WTC11 (cell line): ENCODE measurements at regions not wholly inside any gene's neighbourhood (a gene's known extent, or its start where the extent isn't known, plus 50 kb on each side); places are given as distances from the start of the nearest gene placed in this dataset.

Experiments
- ATAC-seq: fragments of 200-7000 bp; cut with Tn5 transposase; 2 replicates; pipeline ENCODE4 v1.10.0; 2021; ENCODE audit warnings: mild to moderate bottlenecking, moderate library complexity
- CTCF ChIA-PET: fragments of 300-600 bp; sonication (Branson Sonifier 250); formaldehyde crosslinking; loops from one replicate; lab custom pipeline; 2021; ENCODE audit warnings: antibody characterized with exemption; lab: Charles Lee
- POLR2A ChIA-PET: fragments of 350-600 bp; sonication (Branson Sonifier 250); formaldehyde crosslinking; loops from one replicate; lab custom pipeline; 2021; ENCODE audit warnings: antibody characterized with exemption; lab: Charles Lee
- DNase-seq: peaks from one replicate; pipeline ENCODE4 v3.0.0; 2021; ENCODE audit warnings: low spot score
- H3K27ac Mint-ChIP-seq: 2 replicates; pipeline ENCODE4 v1.8.0; 2021; ENCODE audit warnings: mixed read lengths
- H3K27me3 Mint-ChIP-seq: 2 replicates; pipeline ENCODE4 v1.8.0; 2021; ENCODE audit warnings: low read depth, mild to moderate bottlenecking, moderate library complexity, mixed read lengths
- H3K36me3 Mint-ChIP-seq: 2 replicates; pipeline ENCODE4 v1.8.0; 2021; ENCODE audit warnings: mixed read lengths
- H3K4me1 Mint-ChIP-seq: 2 replicates; pipeline ENCODE4 v1.8.0; 2022; ENCODE audit warnings: mixed read lengths
- H3K4me3 Mint-ChIP-seq: 2 replicates; pipeline ENCODE4 v1.8.0; 2021; ENCODE audit warnings: mild to moderate bottlenecking, moderate library complexity, mixed read lengths
- H3K9me3 Mint-ChIP-seq: 2 replicates; pipeline ENCODE4 v1.8.0; 2021; ENCODE audit warnings: mixed read lengths
- CREB1 ChIP-seq: sonication (generic); formaldehyde crosslinking; IDR thresholded peaks from 2 replicates; pipeline ENCODE4 v1.8.0; 2023; ENCODE audit warnings: mild to moderate bottlenecking, missing genetic modification reagents
- CREM ChIP-seq: sonication (generic); formaldehyde crosslinking; IDR thresholded peaks from 2 replicates; pipeline ENCODE4 v1.8.1; 2022; ENCODE audit warnings: mild to moderate bottlenecking, missing genetic modification reagents, moderate library complexity
- E2F5 ChIP-seq: sonication (generic); formaldehyde crosslinking; IDR thresholded peaks from 2 replicates; pipeline ENCODE4 v1.8.1; 2022; ENCODE audit warnings: mild to moderate bottlenecking, moderate library complexity, missing genetic modification reagents
- ESRRA ChIP-seq: sonication (generic); formaldehyde crosslinking; IDR thresholded peaks from 2 replicates; pipeline ENCODE4 v1.8.1; 2022; ENCODE audit warnings: mild to moderate bottlenecking, missing genetic modification reagents, borderline replicate concordance
- ETV6 ChIP-seq: sonication (generic); formaldehyde crosslinking; IDR thresholded peaks from 2 replicates; pipeline ENCODE4 v1.8.1; 2022; ENCODE audit warnings: mild to moderate bottlenecking, missing genetic modification reagents
- FOXK1 ChIP-seq: sonication (generic); formaldehyde crosslinking; IDR thresholded peaks from 2 replicates; pipeline ENCODE4 v1.8.0; 2022; ENCODE audit warnings: mild to moderate bottlenecking, moderate library complexity, missing genetic modification reagents
- HMGXB4 ChIP-seq: sonication (generic); formaldehyde crosslinking; IDR thresholded peaks from 2 replicates; pipeline ENCODE4 v1.8.1; 2023; ENCODE audit warnings: mild to moderate bottlenecking, moderate library complexity, missing genetic modification reagents
- JUN ChIP-seq: sonication (generic); formaldehyde crosslinking; IDR thresholded peaks from 2 replicates; pipeline ENCODE4 v1.8.0; 2023; ENCODE audit warnings: mild to moderate bottlenecking, missing genetic modification reagents
- MAX ChIP-seq: sonication (generic); formaldehyde crosslinking; IDR thresholded peaks from 2 replicates; pipeline ENCODE4 v1.8.0; 2022; ENCODE audit warnings: mild to moderate bottlenecking, missing genetic modification reagents
- NFE2L1 ChIP-seq: sonication (generic); formaldehyde crosslinking; IDR thresholded peaks from 2 replicates; pipeline ENCODE4 v1.8.1; 2023; ENCODE audit warnings: missing genetic modification reagents
- NR3C1 ChIP-seq: sonication (generic); formaldehyde crosslinking; conservative IDR thresholded peaks from 2 replicates; pipeline ENCODE4 v1.8.1; 2023; ENCODE audit warnings: low read depth, mild to moderate bottlenecking, missing genetic modification reagents
- USF1 ChIP-seq: sonication (generic); formaldehyde crosslinking; IDR thresholded peaks from 2 replicates; pipeline ENCODE4 v1.8.0; 2022; ENCODE audit warnings: mild to moderate bottlenecking, missing genetic modification reagents
- ZNF138 ChIP-seq: sonication (generic); formaldehyde crosslinking; conservative IDR thresholded peaks from 2 replicates; pipeline ENCODE4 v1.8.1; 2022; ENCODE audit warnings: mild to moderate bottlenecking, moderate library complexity, missing genetic modification reagents
- ZNF232 ChIP-seq: sonication (generic); formaldehyde crosslinking; IDR thresholded peaks from 2 replicates; pipeline ENCODE4 v1.8.0; 2022; ENCODE audit warnings: mild to moderate bottlenecking, missing genetic modification reagents
- ZNF396 ChIP-seq: fragments of 250-450 bp; sonication (Bioruptor Pico); IDR thresholded peaks from 2 replicates; pipeline ENCODE4 v1.8.0; 2021; ENCODE audit warnings: mild to moderate bottlenecking, moderate library complexity, borderline replicate concordance
- ZNF416 ChIP-seq: fragments of 250-450 bp; sonication (Bioruptor Pico); IDR thresholded peaks from 2 replicates; pipeline ENCODE4 v1.9.0; 2021; ENCODE audit warnings: mild to moderate bottlenecking, inconsistent platforms
- ZNF671 ChIP-seq: fragments of 250-450 bp; sonication (Bioruptor Pico); IDR thresholded peaks from 2 replicates; pipeline ENCODE4 v1.8.0; 2021; ENCODE audit warnings: mild to moderate bottlenecking
- TF ChIP-seq, protein P1 (sequence below): sonication (generic); formaldehyde crosslinking; IDR thresholded peaks from 2 replicates; pipeline ENCODE4 v1.8.0; 2022; ENCODE audit warnings: mild to moderate bottlenecking, missing genetic modification reagents
- TF ChIP-seq, protein P2 (sequence below): fragments of 250-450 bp; sonication (Bioruptor Pico); IDR thresholded peaks from 2 replicates; pipeline ENCODE4 v1.9.0; 2021; ENCODE audit warnings: mild to moderate bottlenecking
- TF ChIP-seq, protein P3 (sequence below): sonication (generic); formaldehyde crosslinking; IDR thresholded peaks from 2 replicates; pipeline ENCODE4 v1.8.1; 2023; ENCODE audit warnings: mild to moderate bottlenecking, missing genetic modification reagents, moderate library complexity
- TF ChIP-seq, protein P4 (sequence below): sonication (generic); formaldehyde crosslinking; conservative IDR thresholded peaks from 2 replicates; pipeline ENCODE4 v1.8.1; 2023; ENCODE audit warnings: mild to moderate bottlenecking, low read depth, missing genetic modification reagents, moderate library complexity

DNA sequence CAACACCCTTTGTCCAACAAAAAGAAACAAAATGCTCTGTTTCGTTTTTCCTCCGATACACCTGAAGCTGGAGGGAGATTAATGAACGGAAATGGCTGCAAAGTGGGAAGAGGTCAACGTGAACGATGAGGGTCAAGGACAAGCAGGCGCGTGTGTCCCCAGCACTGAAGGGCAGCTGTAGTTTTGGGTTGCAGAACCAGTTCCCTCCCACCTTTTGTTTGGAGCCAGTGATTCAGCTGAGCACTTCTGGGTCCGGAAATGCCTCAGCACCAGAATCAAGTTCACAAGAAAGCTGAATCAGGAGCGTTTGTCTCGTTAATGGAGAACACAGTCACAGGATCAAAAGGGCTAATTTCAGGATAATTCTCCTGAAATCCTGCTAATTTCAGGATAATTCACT lies 51.1 kb upstream of the PWP1 start:
- CTCF ChIA-PET, result interaction anchor here (0.6 to 2.5 kb wide), 8 partner anchors 10 to 914 kb away, joined by 3 to 23 read pairs (median 7); no protein-coding TSS in a partner anchor
- POLR2A ChIA-PET, result interaction anchor here (0.8 to 1.6 kb wide), 5 partner anchors 11 to 210 kb away, joined by 3 to 10 read pairs (median 3); no protein-coding TSS in a partner anchor
- TF ChIP-seq, protein P1, sequence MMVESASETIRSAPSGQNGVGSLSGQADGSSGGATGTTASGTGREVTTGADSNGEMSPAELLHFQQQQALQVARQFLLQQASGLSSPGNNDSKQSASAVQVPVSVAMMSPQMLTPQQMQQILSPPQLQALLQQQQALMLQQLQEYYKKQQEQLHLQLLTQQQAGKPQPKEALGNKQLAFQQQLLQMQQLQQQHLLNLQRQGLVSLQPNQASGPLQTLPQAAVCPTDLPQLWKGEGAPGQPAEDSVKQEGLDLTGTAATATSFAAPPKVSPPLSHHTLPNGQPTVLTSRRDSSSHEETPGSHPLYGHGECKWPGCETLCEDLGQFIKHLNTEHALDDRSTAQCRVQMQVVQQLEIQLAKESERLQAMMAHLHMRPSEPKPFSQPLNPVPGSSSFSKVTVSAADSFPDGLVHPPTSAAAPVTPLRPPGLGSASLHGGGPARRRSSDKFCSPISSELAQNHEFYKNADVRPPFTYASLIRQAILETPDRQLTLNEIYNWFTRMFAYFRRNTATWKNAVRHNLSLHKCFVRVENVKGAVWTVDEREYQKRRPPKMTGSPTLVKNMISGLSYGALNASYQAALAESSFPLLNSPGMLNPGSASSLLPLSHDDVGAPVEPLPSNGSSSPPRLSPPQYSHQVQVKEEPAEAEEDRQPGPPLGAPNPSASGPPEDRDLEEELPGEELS (CRISPR knock-in tag), result peak; percentile 63; the same call in 1 of the 2 replicates
- TF ChIP-seq, protein P2, sequence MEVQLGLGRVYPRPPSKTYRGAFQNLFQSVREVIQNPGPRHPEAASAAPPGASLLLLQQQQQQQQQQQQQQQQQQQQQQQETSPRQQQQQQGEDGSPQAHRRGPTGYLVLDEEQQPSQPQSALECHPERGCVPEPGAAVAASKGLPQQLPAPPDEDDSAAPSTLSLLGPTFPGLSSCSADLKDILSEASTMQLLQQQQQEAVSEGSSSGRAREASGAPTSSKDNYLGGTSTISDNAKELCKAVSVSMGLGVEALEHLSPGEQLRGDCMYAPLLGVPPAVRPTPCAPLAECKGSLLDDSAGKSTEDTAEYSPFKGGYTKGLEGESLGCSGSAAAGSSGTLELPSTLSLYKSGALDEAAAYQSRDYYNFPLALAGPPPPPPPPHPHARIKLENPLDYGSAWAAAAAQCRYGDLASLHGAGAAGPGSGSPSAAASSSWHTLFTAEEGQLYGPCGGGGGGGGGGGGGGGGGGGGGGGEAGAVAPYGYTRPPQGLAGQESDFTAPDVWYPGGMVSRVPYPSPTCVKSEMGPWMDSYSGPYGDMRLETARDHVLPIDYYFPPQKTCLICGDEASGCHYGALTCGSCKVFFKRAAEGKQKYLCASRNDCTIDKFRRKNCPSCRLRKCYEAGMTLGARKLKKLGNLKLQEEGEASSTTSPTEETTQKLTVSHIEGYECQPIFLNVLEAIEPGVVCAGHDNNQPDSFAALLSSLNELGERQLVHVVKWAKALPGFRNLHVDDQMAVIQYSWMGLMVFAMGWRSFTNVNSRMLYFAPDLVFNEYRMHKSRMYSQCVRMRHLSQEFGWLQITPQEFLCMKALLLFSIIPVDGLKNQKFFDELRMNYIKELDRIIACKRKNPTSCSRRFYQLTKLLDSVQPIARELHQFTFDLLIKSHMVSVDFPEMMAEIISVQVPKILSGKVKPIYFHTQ (CRISPR knock-in tag), result no peak
- TF ChIP-seq HMGXB4 (CRISPR knock-in tag) (no peak), NR3C1 (CRISPR knock-in tag) (no peak), JUN (no peak), ESRRA (CRISPR knock-in tag) (peak; percentile 89; the same call in 1 of the 2 replicates), CREM (CRISPR knock-in tag) (no peak), MAX (CRISPR knock-in tag) (no peak), ETV6 (0 out of 2 replicates have a peak, but pooled peaks have one; percentile 38), CREB1 (CRISPR knock-in tag) (no peak), ZNF416 (CRISPR knock-in tag) (no peak), ZNF138 (CRISPR knock-in tag) (no peak), ZNF671 (CRISPR knock-in tag) (no peak), USF1 (no peak), FOXK1 (CRISPR knock-in tag) (0 out of 2 replicates have a peak, but pooled peaks have one; percentile 28), NFE2L1 (CRISPR knock-in tag) (0 out of 2 replicates have a peak, but pooled peaks have one; percentile 23), ZNF232 (CRISPR knock-in tag) (0 out of 2 replicates have a peak, but pooled peaks have one; percentile 34), ZNF396 (CRISPR knock-in tag) (no peak), E2F5 (CRISPR knock-in tag) (no peak)
- TF ChIP-seq, protein P3, sequence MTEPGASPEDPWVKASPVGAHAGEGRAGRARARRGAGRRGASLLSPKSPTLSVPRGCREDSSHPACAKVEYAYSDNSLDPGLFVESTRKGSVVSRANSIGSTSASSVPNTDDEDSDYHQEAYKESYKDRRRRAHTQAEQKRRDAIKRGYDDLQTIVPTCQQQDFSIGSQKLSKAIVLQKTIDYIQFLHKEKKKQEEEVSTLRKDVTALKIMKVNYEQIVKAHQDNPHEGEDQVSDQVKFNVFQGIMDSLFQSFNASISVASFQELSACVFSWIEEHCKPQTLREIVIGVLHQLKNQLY (CRISPR knock-in tag), result no peak
- TF ChIP-seq, protein P4, sequence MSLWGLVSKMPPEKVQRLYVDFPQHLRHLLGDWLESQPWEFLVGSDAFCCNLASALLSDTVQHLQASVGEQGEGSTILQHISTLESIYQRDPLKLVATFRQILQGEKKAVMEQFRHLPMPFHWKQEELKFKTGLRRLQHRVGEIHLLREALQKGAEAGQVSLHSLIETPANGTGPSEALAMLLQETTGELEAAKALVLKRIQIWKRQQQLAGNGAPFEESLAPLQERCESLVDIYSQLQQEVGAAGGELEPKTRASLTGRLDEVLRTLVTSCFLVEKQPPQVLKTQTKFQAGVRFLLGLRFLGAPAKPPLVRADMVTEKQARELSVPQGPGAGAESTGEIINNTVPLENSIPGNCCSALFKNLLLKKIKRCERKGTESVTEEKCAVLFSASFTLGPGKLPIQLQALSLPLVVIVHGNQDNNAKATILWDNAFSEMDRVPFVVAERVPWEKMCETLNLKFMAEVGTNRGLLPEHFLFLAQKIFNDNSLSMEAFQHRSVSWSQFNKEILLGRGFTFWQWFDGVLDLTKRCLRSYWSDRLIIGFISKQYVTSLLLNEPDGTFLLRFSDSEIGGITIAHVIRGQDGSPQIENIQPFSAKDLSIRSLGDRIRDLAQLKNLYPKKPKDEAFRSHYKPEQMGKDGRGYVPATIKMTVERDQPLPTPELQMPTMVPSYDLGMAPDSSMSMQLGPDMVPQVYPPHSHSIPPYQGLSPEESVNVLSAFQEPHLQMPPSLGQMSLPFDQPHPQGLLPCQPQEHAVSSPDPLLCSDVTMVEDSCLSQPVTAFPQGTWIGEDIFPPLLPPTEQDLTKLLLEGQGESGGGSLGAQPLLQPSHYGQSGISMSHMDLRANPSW (CRISPR knock-in tag), result no peak
- DNase-seq (no peak), ATAC-seq (peak; percentile 52)
- H3K27ac Mint-ChIP-seq, result peak overlapping the region; percentile 99
- peak overlapping the region; percentile 29 for H3K4me3 Mint-ChIP-seq
- peaks cover 22% of the 10 kb centered on the region for H3K9me3 Mint-ChIP-seq
- H3K27me3 Mint-ChIP-seq, result peaks cover 4% of the 10 kb centered on the region; the same call in 1 of the 2 replicates
- peaks cover 53% of the 10 kb centered on the region for H3K4me1 Mint-ChIP-seq
- H3K36me3 Mint-ChIP-seq, result peaks cover 18% of the 10 kb centered on the region
